Activated T-cell treated with anti-CD3 and anti-CD28 coated beads for 4 hours (primary cell): ENCODE measurements at regions not wholly inside any gene's neighbourhood (a gene's known extent, or its start where the extent isn't known, plus 50 kb on each side); places are given as distances from the start of the nearest gene placed in this dataset.
"Not testable (repeated sequence)": the region's sequence is repeated elsewhere in the genome, so short reads cannot be mapped to it uniquely, and the experiment has no call there.

Experiments
- DNase-seq: peaks from one replicate; pipeline ENCODE4 v3.0.0-alpha.2; 2020

- no peak for DNase-seq
Measured at GRCh38 chr2:144632809-144633208, 112.9 kb upstream of the ZEB2 start.

GRCh38 chr2:144631636-144632035, 111.7 kb upstream of the ZEB2 start:
- no peak for DNase-seq

- DNase-seq: no peak
Measured at GRCh38 chr2:144630459-144631215, 110.7 kb upstream of the ZEB2 start.

- DNase-seq: no peak
Measured at GRCh38 chr2:144629935-144630334, 110.0 kb upstream of the ZEB2 start.

- DNase-seq: no peak
Measured at GRCh38 chr2:144628566-144628965, 108.6 kb upstream of the ZEB2 start.

GRCh38 chr2:144625626-144626025, 105.7 kb upstream of the ZEB2 start:
- no peak for DNase-seq

GRCh38 chr2:144625226-144625625, 105.3 kb upstream of the ZEB2 start:
- no peak for DNase-seq

- DNase-seq: no peak
Measured at GRCh38 chr2:144624451-144624850, 104.5 kb upstream of the ZEB2 start.

- not testable (repeated sequence) for DNase-seq
Measured at GRCh38 chr2:144622373-144622772, 102.5 kb upstream of the ZEB2 start.

- no peak for DNase-seq
Measured at GRCh38 chr2:144621266-144621665, 101.3 kb upstream of the ZEB2 start.

GRCh38 chr2:144619760-144620159, 99.8 kb upstream of the ZEB2 start:
- no peak for DNase-seq

GRCh38 chr2:144617171-144617570, 97.3 kb upstream of the ZEB2 start:
- DNase-seq: not testable (repeated sequence)

GRCh38 chr2:144615866-144616565, 96.1 kb upstream of the ZEB2 start:
- no peak for DNase-seq

GRCh38 chr2:144607891-144608521, 88.1 kb upstream of the ZEB2 start:
- no peak for DNase-seq

GRCh38 chr2:144607099-144607498, 87.2 kb upstream of the ZEB2 start:
- DNase-seq: no peak

- DNase-seq: no peak
Measured at GRCh38 chr2:144606466-144607095, 86.7 kb upstream of the ZEB2 start.

- DNase-seq: no peak
Measured at GRCh38 chr2:144605231-144605840, 85.4 kb upstream of the ZEB2 start.

- DNase-seq: no peak
Measured at GRCh38 chr2:144603334-144603733, 83.4 kb upstream of the ZEB2 start.

GRCh38 chr2:144598906-144599305, 79.0 kb upstream of the ZEB2 start:
- no peak for DNase-seq

GRCh38 chr2:144597894-144598593, 78.1 kb upstream of the ZEB2 start:
- DNase-seq: no peak

GRCh38 chr2:144597388-144597787, 77.5 kb upstream of the ZEB2 start:
- no peak for DNase-seq

- DNase-seq: no peak
Measured at GRCh38 chr2:144596073-144596871, 76.4 kb upstream of the ZEB2 start.
